ENCODE measurements at regions not wholly inside any gene's neighbourhood (a gene's known extent, or its start where the extent isn't known, plus 50 kb on each side); places are given as distances from the start of the nearest gene placed in this dataset.

GRCh38 chr2:236674646-236675045 is 105.0 kb downstream of the ACKR3 start:
- Mint-ChIP-seq H3K27me3 (ENCODE audit: low read depth) (no peaks in the 10 kb centered on the region), H3K4me3 (no peak overlapping the region), H3K9me3 (peaks cover 9% of the 10 kb centered on the region), H3K4me1 (peaks cover 35% of the 10 kb centered on the region), H3K36me3 (ENCODE audit: low read depth) (peaks cover 3% of the 10 kb centered on the region), H3K27ac (ENCODE audit: unreplicated experiment) (no peak overlapping the region)
- no peak for DNase-seq (ENCODE audit: low read depth, low spot score)
- no peak for TF ChIP-seq CTCF (conservative IDR thresholded peaks at IDR 0.05)

DNA sequence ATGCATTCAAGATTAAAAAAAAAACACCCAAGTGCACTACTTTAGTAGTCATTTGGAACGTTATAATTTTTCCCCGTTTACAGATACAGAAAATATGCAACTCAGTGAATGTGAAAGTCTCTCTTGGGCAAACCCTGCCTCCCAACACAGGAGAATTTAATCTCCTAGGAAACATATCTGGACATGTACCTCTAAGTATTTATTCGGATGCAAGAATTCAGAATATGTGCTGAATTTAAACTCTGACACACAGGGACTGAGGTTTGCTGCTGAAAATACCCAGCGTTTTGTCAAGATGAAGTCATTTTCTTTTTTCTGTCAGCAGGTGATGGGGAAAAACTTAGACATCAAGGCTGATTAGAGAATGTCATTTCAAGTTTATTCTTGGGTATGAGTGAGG is 105.4 kb downstream of the ACKR3 start:
- no peak overlapping the region for H3K27ac Mint-ChIP-seq (ENCODE audit: unreplicated experiment)
- no peak for DNase-seq (ENCODE audit: low read depth, low spot score)
- no peak for TF ChIP-seq CTCF (conservative IDR thresholded peaks at IDR 0.05)

GRCh38 chr2:236675526-236675925 is 105.9 kb downstream of the ACKR3 start:
- Mint-ChIP-seq H3K27ac (ENCODE audit: unreplicated experiment) (no peak overlapping the region), H3K36me3 (ENCODE audit: low read depth) (peaks cover 3% of the 10 kb centered on the region), H3K9me3 (peaks cover 9% of the 10 kb centered on the region), H3K4me1 (peaks cover 29% of the 10 kb centered on the region), H3K4me3 (no peak overlapping the region), H3K27me3 (ENCODE audit: low read depth) (no peaks in the 10 kb centered on the region)
- TF ChIP-seq CTCF (conservative IDR thresholded peaks at IDR 0.05): no peak
- no peak for DNase-seq (ENCODE audit: low read depth, low spot score)

More for the DNA sequence above, 105.4 kb downstream of the ACKR3 start:
- Mint-ChIP-seq H3K9me3 (peaks cover 9% of the 10 kb centered on the region), H3K4me1 (peaks cover 31% of the 10 kb centered on the region), H3K36me3 (ENCODE audit: low read depth) (peaks cover 3% of the 10 kb centered on the region), H3K4me3 (no peak overlapping the region), H3K27me3 (ENCODE audit: low read depth) (no peaks in the 10 kb centered on the region)

DNA sequence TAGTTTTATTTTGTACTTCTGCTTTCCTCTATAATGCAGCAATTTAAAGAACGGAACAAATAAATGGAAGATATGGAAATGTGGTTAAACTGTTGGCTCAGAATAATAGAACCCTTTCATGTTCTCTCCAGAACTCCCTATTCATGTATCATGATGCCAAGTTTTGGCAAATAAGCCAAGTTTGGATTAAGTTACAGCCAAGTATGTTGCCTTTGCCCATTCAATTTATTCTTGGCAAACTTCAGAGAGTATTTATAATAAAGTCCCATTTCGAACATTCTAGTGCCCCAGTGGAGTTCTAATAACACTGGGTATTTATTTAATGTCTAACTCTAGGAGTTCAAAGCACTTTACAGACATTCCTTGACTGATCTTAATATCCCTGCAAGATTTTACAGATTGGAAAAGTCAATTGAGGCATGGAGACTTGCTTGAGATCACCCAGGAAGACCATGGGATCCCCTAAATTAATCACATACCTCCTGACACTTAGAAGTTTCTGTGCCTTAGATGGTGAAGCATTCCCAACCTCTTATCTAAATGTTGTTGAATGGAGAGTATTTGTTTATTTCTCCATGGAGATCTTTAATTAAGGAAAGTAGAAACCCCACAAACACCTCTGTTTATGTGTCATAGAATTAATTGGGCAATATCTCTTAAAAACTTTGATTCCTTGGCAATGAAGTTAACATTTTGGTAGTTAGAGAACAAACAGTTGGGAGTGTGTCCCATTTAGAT is 106.7 kb downstream of the ACKR3 start:
- H3K9me3 Mint-ChIP-seq: peaks cover 6% of the 10 kb centered on the region
- H3K4me1 Mint-ChIP-seq: peaks cover 28% of the 10 kb centered on the region
- no peak overlapping the region for H3K27ac Mint-ChIP-seq (ENCODE audit: unreplicated experiment)
- H3K4me3 Mint-ChIP-seq: no peak overlapping the region
- H3K27me3 Mint-ChIP-seq (ENCODE audit: low read depth): no peaks in the 10 kb centered on the region
- DNase-seq (ENCODE audit: low read depth, low spot score): no peak
- no peak for TF ChIP-seq CTCF (conservative IDR thresholded peaks at IDR 0.05)
- H3K36me3 Mint-ChIP-seq (ENCODE audit: low read depth): peaks cover 3% of the 10 kb centered on the region

DNA sequence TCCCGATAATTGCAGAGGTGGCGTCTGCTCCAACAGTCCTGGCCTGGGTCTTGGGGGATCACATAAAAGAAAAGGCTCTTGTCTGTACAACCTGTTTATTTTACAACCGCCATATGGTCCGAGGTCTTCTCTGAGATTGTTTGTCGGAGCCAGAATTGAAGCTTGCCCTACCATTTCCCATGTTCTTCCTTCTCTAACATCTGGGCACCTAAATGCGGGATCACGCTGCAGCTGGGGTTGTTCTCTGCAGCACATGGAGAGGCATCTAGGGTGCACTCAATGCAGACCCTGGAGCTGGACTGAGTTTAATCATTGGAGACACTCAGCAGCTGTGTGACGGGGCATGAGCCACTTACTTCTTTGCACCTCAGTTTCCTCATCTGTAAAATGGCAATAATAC is 107.7 kb downstream of the ACKR3 start:
- H3K4me1 Mint-ChIP-seq: peaks cover 17% of the 10 kb centered on the region
- no peak overlapping the region for H3K27ac Mint-ChIP-seq (ENCODE audit: unreplicated experiment)

More for the DNA sequence above, 107.7 kb downstream of the ACKR3 start:
- H3K9me3 Mint-ChIP-seq: peaks cover 6% of the 10 kb centered on the region
- no peak for TF ChIP-seq CTCF (conservative IDR thresholded peaks at IDR 0.05)
- peaks cover 3% of the 10 kb centered on the region for H3K36me3 Mint-ChIP-seq (ENCODE audit: low read depth)
- no peaks in the 10 kb centered on the region for H3K27me3 Mint-ChIP-seq (ENCODE audit: low read depth)
- no peak overlapping the region for H3K4me3 Mint-ChIP-seq
- DNase-seq (ENCODE audit: low read depth, low spot score): no peak

All from neural crest cell (in vitro differentiated cells).